ENCODE measurements at regions not wholly inside any gene's neighbourhood (a gene's known extent, or its start where the extent isn't known, plus 50 kb on each side); places are given as distances from the start of the nearest gene placed in this dataset.

DNA sequence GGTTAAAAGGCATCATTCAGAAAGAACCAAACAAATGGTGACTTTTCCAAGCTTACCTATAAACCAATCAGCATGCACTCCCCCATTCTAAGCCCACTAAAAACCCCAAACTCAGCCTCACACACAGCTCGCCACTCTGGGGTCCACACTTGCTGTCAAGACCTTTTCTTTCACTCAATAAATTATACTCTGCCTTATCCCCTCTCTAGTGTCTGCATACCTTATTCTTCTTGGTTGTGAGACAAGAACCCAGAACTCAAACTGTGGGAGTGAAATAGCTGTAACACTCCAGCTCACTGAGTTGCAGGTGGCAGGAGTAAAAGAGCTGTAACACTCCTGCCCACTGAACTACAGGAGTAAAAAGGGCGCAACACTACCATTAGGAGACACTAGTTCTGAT lies 559.0 kb downstream of the TBC1D4 start:
- TF ChIP-seq, protein P1, sequence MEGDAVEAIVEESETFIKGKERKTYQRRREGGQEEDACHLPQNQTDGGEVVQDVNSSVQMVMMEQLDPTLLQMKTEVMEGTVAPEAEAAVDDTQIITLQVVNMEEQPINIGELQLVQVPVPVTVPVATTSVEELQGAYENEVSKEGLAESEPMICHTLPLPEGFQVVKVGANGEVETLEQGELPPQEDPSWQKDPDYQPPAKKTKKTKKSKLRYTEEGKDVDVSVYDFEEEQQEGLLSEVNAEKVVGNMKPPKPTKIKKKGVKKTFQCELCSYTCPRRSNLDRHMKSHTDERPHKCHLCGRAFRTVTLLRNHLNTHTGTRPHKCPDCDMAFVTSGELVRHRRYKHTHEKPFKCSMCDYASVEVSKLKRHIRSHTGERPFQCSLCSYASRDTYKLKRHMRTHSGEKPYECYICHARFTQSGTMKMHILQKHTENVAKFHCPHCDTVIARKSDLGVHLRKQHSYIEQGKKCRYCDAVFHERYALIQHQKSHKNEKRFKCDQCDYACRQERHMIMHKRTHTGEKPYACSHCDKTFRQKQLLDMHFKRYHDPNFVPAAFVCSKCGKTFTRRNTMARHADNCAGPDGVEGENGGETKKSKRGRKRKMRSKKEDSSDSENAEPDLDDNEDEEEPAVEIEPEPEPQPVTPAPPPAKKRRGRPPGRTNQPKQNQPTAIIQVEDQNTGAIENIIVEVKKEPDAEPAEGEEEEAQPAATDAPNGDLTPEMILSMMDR (IDR thresholded peaks at IDR 0.05; ENCODE audit: insufficient read depth, low read depth, low read length, missing control alignments): no peak
- H3K4me3 ChIP-seq (ENCODE audit: low read depth, low read length): no peak overlapping the region
- DNase-seq (ENCODE audit: low read depth): no peak

DNA sequence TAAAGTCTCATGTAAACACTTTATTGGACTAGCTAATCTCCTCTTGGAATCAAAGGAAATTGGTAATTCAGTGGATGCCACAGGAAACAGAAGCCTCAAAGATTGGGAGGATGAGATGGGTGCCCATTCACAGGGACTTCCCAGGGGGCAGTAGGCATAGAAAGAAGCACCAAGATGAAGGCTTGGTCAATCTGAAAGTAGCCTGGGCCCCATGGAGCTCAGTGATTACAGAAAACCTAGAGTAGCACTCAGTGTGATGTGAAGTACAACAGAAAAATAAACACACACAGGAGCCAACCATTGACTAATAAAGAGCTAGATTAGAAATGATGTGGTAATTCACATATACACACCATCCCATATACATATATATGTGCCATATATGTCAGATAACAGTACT lies 560.6 kb downstream of the TBC1D4 start:
- DNase-seq (ENCODE audit: low read depth): peak; percentile 9
- TF ChIP-seq, protein P1 (IDR thresholded peaks at IDR 0.05; ENCODE audit: insufficient read depth, low read depth, low read length, missing control alignments): no peak
- H3K4me3 ChIP-seq (ENCODE audit: low read depth, low read length): no peak overlapping the region

DNA sequence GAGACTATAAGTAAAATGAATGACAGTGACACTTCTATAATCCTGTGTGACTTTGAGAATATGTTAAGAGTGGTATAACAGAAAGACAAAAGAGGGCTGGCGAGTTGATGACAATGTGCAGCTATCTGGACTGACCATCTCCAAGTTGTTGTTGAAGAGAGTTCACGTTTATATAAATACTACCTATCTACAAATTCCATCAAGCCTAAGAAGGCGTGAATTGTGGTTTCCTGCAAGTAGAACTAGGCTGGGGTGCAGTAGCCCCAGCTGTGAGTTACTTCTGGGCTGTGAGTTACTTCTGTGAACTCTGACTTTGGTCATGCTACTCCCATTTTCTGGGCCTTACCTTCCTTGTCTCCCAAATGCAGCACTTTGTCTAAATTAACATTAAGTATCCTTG lies 561.0 kb downstream of the TBC1D4 start:
- no peak for DNase-seq (ENCODE audit: low read depth)
- TF ChIP-seq, protein P1 (IDR thresholded peaks at IDR 0.05; ENCODE audit: insufficient read depth, low read depth, low read length, missing control alignments): no peak
- H3K4me3 ChIP-seq (ENCODE audit: low read depth, low read length): no peak overlapping the region

DNA sequence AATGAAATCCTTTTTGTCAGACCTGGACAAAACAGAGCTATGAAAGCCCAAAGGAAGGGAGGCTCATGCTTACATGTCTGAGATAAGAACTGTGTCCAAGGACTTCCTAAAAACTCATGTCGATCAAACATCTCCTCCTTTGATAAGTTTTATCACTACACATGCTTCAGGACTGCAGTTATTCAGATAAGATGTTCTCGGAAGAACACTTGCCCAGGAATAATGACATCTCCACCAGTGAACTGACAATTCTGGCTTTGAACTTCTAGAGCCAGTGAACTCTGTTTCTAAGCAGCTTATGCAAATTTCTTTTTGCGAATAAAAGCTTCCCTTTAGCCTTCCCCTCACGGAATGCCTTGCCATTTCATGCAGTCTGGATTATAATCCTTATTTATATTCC lies 561.6 kb downstream of the TBC1D4 start:
- no peak for DNase-seq (ENCODE audit: low read depth)
- TF ChIP-seq, protein P1 (IDR thresholded peaks at IDR 0.05; ENCODE audit: insufficient read depth, low read depth, low read length, missing control alignments): no peak
- H3K4me3 ChIP-seq (ENCODE audit: low read depth, low read length): no peak overlapping the region

DNA sequence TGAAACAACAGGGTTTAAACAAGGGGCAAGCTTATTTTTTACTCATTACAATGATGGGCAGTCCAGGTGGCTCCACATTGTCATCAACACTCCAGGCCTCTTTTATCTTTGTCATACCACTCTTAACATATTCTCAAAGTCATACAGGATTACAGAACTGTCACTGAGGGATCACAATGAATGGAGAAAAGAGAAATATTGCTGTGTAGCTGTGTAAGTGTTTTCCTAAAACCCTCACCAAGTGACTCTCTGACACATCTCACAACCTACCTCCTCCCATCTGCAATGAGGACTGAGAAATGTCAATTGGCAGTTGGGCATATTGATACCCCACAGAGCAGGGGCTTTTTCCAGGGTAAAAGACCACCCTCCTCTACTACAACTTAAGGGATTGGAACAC lies 562.1 kb downstream of the TBC1D4 start:
- no peak for DNase-seq (ENCODE audit: low read depth)
- TF ChIP-seq, protein P1 (IDR thresholded peaks at IDR 0.05; ENCODE audit: insufficient read depth, low read depth, low read length, missing control alignments): no peak
- H3K4me3 ChIP-seq (ENCODE audit: low read depth, low read length): no peak overlapping the region

DNA sequence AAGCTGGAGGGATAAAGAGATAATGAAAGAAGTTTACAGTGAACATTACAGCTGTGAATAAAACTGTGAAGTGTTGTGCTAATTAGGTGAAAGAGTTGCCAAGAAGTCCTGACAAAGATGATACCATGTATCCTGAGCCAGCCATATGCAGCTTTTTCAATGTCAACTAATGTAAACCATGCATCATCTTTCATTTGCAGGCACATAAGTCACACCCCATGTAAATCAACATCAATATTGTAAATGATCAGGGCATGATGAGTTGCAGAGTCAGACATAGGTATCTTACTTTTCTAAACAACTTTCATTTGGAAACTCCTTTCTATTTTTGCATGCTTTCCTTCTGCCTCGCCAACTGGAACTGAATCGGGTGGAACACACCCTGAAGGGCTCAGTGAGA lies 569.1 kb downstream of the TBC1D4 start:
- H3K4me3 ChIP-seq (ENCODE audit: low read depth, low read length): no peak overlapping the region
- no peak for DNase-seq (ENCODE audit: low read depth)
- TF ChIP-seq, protein P1 (IDR thresholded peaks at IDR 0.05; ENCODE audit: insufficient read depth, low read depth, low read length, missing control alignments): no peak

DNA sequence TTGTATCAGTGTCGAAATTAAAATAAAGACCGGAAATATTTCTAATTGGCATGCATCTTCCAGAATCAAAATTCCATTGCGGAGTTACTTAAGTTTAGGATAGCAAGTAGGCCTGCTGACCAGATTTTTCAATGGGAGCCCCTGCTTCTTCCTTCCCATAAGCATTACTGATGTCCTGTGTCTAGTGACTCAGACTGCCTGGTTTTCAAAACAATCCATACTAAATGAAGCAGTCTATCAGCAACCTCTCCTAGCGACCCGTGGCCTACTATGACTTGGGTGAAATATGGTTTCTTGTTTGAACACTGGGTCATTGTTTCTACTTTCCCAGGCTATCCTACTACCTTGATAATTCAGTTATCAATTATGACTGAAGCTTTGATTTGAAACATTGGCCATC lies 571.6 kb downstream of the TBC1D4 start:
- TF ChIP-seq, protein P1 (IDR thresholded peaks at IDR 0.05; ENCODE audit: insufficient read depth, low read depth, low read length, missing control alignments): no peak
- H3K4me3 ChIP-seq (ENCODE audit: low read depth, low read length): no peak overlapping the region
- no peak for DNase-seq (ENCODE audit: low read depth)
